SK-N-SH treated with all-trans-retinoic acid at 6 μM for 48 hours (cell line): ENCODE measurements at regions not wholly inside any gene's neighbourhood (a gene's known extent, or its start where the extent isn't known, plus 50 kb on each side); places are given as distances from the start of the nearest gene placed in this dataset.
A peak's percentile ranks its signal among the peaks of the same experiment; 100 is the strongest.

Experiments used
- ATAC-seq: fragments of 200-7000 bp; cut with Tn5 transposase; 3 replicates; pipeline ENCODE4 v1.9.1; 2020; ENCODE audit warnings: mild to moderate bottlenecking, moderate library complexity
- ARNTL ChIP-seq: fragments of 450-650 bp; formaldehyde crosslinking; IDR thresholded peaks from 2 replicates; pipeline ENCODE4 v1.5.0; 2020; ENCODE audit warnings: low read depth, mild to moderate bottlenecking, moderate library complexity, borderline replicate concordance
- BACH2 ChIP-seq: fragments of 250-450 bp; sonication (Bioruptor Pico); IDR thresholded peaks from 2 replicates; pipeline ENCODE4 v1.9.0; 2021; ENCODE audit warnings: mild to moderate bottlenecking, borderline replicate concordance
- CSDC2 ChIP-seq: fragments of 250-450 bp; sonication (Bioruptor Pico); IDR thresholded peaks from 2 replicates; pipeline ENCODE4 v1.5.0; 2020; ENCODE audit warnings: mild to moderate bottlenecking, moderate library complexity
- OSR1 ChIP-seq: fragments of 250-450 bp; sonication (Bioruptor Pico); IDR thresholded peaks from 2 replicates; pipeline ENCODE4 v1.8.0; 2022; ENCODE audit warnings: moderate library complexity, mild to moderate bottlenecking, inconsistent platforms
- PPARA ChIP-seq: fragments of 250-450 bp; sonication (Bioruptor Pico); IDR thresholded peaks from 2 replicates; pipeline ENCODE4 v1.5.0; 2020; ENCODE audit warnings: mild to moderate bottlenecking, borderline replicate concordance
- RARB ChIP-seq: fragments of 250-450 bp; sonication (Bioruptor Pico); IDR thresholded peaks from 2 replicates; pipeline ENCODE4 v1.8.0; 2021; ENCODE audit warnings: mild to moderate bottlenecking, moderate library complexity
- SNAI2 ChIP-seq: fragments of 250-450 bp; sonication (Bioruptor Pico); IDR thresholded peaks from 2 replicates; pipeline ENCODE4 v1.5.0; 2020; ENCODE audit warnings: mild to moderate bottlenecking, moderate library complexity
- TOX ChIP-seq: fragments of 250-450 bp; sonication (Bioruptor Pico); IDR thresholded peaks from 2 replicates; pipeline ENCODE4 v1.8.0; 2021; ENCODE audit warnings: mild to moderate bottlenecking, moderate library complexity, borderline replicate concordance
- ZC3H10 ChIP-seq: fragments of 250-450 bp; sonication (Bioruptor Pico); IDR thresholded peaks from 2 replicates; pipeline ENCODE4 v1.5.1; 2021; ENCODE audit warnings: mild to moderate bottlenecking, moderate library complexity
- ZFP3 ChIP-seq: fragments of 250-450 bp; sonication (Bioruptor Pico); IDR thresholded peaks from 2 replicates; pipeline ENCODE4 v1.5.0; 2020; ENCODE audit warnings: mild to moderate bottlenecking, moderate library complexity
- ZFP30 ChIP-seq: fragments of 450-650 bp; formaldehyde crosslinking; IDR thresholded peaks from 2 replicates; pipeline ENCODE4 v1.5.0; 2022; ENCODE audit warnings: mild to moderate bottlenecking, moderate library complexity
- ZNF70 ChIP-seq: fragments of 450-650 bp; formaldehyde crosslinking; IDR thresholded peaks from 2 replicates; pipeline ENCODE4 v1.5.0; 2020; ENCODE audit warnings: mild to moderate bottlenecking, moderate library complexity
- ZNF8 ChIP-seq: fragments of 450-650 bp; formaldehyde crosslinking; IDR thresholded peaks from 2 replicates; pipeline ENCODE4 v1.5.0; 2020; ENCODE audit warnings: mild to moderate bottlenecking, moderate library complexity
- TF ChIP-seq, protein P1 (sequence below): fragments of 250-450 bp; sonication (Bioruptor Pico); IDR thresholded peaks from 2 replicates; pipeline ENCODE4 v1.5.1; 2020; ENCODE audit warnings: low read depth, mild to moderate bottlenecking, moderate library complexity
- TF ChIP-seq, protein P2 (sequence below): fragments of 250-450 bp; sonication (Bioruptor Pico); IDR thresholded peaks from 2 replicates; pipeline ENCODE4 v1.5.1; 2021; ENCODE audit warnings: mild to moderate bottlenecking, moderate library complexity
- TF ChIP-seq, protein P3 (sequence below): fragments of 250-450 bp; sonication (Bioruptor Pico); IDR thresholded peaks from 2 replicates; pipeline ENCODE4 v1.8.0; 2020; ENCODE audit warnings: mild to moderate bottlenecking, moderate library complexity, borderline replicate concordance
- TF ChIP-seq, protein P4 (sequence below): fragments of 250-450 bp; sonication (Bioruptor Pico); IDR thresholded peaks from 2 replicates; pipeline ENCODE4 v1.5.0; 2020; ENCODE audit warnings: mild to moderate bottlenecking, moderate library complexity
- TF ChIP-seq, protein P5 (sequence below): fragments of 250-450 bp; sonication (Bioruptor Pico); IDR thresholded peaks from 2 replicates; pipeline ENCODE4 v1.8.0; 2021; ENCODE audit warnings: low read depth, mild to moderate bottlenecking, moderate library complexity, borderline replicate concordance

DNA sequence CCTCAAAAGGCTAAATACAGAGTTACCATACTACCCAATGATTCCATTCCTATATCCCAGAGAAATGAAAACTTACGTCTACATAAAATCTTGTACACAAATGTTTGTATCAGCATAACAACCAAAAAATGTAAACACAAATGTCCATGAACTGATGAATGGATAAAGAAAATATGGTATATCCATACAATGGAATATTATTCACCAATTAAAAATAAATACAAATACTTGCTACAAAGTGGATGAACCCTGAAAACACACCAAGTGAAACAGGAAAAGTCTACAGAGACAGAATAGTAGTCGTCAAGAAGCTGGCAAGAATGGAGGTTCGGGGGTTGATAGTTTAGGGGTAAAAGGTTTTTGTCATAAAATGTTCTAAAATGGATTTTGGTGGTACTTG, 54.0 kb upstream of the ANKRD28 start:
- peak; percentile 98 for TF ChIP-seq ZNF8 (CRISPR knock-in tag)
- no peak for TF ChIP-seq CSDC2
- TF ChIP-seq BACH2 (CRISPR knock-in tag) = no peak
- no peak for TF ChIP-seq RARB (CRISPR knock-in tag)
- TF ChIP-seq, protein P1, sequence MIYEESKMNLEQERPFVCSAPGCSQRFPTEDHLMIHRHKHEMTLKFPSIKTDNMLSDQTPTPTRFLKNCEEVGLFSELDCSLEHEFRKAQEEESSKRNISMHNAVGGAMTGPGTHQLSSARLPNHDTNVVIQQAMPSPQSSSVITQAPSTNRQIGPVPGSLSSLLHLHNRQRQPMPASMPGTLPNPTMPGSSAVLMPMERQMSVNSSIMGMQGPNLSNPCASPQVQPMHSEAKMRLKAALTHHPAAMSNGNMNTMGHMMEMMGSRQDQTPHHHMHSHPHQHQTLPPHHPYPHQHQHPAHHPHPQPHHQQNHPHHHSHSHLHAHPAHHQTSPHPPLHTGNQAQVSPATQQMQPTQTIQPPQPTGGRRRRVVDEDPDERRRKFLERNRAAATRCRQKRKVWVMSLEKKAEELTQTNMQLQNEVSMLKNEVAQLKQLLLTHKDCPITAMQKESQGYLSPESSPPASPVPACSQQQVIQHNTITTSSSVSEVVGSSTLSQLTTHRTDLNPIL (CRISPR knock-in tag) = no peak
- TF ChIP-seq PPARA (CRISPR knock-in tag) = no peak
- no peak for TF ChIP-seq OSR1
- TF ChIP-seq TOX (CRISPR knock-in tag) = no peak
- TF ChIP-seq, all 23 proteins: peak for 1
- no peak for ATAC-seq

DNA sequence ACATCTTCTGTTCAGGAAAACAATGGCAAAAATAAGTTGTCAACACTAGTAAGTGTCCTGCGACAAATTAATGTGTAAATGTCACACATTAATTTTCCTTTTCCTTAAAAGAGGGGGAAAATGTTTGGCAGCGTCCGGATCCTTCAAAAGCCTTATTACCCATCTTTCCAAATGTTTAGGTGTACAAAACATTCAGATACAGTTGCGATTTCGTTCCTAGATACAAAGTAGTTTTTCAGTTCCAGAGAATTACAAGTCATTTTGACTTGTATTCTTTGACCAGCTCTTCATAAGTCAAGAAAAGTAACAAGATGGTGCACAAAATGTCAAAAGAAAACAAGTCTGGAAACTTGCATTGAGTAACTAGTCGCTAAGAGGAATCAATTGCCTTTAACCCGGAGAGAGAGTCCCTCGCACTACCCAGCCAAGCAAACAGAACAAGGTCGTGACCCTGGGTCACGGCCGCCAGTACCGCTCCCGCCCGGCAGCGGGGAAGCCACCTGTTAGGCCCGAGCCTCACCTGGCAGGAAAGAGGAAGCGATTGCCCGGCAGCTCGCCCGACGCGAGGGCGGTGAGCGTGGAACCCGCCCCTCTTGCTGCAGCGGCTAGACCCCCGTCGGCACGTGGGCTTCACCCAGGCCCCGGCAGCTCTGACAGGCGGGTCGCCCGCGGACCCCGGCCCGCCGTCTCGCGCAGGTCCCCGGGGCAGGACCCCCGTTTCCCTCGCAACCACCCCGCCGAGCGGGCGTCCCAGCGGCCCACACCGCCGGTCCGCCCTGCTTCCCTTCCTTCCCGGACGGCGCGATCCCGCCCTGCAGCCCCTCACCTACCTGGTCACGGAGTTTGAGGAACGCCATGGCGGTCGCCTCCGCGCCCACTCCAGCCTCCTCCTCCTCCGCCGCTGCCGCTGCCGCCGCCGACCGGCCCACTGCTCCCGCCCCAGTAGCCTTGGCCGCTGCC, 61.0 kb upstream of the ANKRD28 start:
- TF ChIP-seq ZFP30 (no peak), PPARA (CRISPR knock-in tag) (no peak), ARNTL (CRISPR knock-in tag) (no peak), BACH2 (CRISPR knock-in tag) (no peak), ZNF8 (CRISPR knock-in tag) (no peak), CSDC2 (no peak), TOX (CRISPR knock-in tag) (no peak), ZC3H10 (CRISPR knock-in tag) (no peak), SNAI2 (CRISPR knock-in tag) (no peak), ZFP3 (CRISPR knock-in tag) (no peak), ZNF70 (CRISPR knock-in tag) (no peak)
- TF ChIP-seq, protein P2, sequence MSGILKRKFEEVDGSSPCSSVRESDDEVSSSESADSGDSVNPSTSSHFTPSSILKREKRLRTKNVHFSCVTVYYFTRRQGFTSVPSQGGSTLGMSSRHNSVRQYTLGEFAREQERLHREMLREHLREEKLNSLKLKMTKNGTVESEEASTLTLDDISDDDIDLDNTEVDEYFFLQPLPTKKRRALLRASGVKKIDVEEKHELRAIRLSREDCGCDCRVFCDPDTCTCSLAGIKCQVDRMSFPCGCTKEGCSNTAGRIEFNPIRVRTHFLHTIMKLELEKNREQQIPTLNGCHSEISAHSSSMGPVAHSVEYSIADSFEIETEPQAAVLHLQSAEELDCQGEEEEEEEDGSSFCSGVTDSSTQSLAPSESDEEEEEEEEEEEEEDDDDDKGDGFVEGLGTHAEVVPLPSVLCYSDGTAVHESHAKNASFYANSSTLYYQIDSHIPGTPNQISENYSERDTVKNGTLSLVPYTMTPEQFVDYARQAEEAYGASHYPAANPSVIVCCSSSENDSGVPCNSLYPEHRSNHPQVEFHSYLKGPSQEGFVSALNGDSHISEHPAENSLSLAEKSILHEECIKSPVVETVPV = no peak
- TF ChIP-seq, protein P1 (CRISPR knock-in tag) = no peak
- TF ChIP-seq, protein P3, sequence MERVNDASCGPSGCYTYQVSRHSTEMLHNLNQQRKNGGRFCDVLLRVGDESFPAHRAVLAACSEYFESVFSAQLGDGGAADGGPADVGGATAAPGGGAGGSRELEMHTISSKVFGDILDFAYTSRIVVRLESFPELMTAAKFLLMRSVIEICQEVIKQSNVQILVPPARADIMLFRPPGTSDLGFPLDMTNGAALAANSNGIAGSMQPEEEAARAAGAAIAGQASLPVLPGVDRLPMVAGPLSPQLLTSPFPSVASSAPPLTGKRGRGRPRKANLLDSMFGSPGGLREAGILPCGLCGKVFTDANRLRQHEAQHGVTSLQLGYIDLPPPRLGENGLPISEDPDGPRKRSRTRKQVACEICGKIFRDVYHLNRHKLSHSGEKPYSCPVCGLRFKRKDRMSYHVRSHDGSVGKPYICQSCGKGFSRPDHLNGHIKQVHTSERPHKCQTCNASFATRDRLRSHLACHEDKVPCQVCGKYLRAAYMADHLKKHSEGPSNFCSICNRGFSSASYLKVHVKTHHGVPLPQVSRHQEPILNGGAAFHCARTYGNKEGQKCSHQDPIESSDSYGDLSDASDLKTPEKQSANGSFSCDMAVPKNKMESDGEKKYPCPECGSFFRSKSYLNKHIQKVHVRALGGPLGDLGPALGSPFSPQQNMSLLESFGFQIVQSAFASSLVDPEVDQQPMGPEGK = no peak
- TF ChIP-seq, protein P4, sequence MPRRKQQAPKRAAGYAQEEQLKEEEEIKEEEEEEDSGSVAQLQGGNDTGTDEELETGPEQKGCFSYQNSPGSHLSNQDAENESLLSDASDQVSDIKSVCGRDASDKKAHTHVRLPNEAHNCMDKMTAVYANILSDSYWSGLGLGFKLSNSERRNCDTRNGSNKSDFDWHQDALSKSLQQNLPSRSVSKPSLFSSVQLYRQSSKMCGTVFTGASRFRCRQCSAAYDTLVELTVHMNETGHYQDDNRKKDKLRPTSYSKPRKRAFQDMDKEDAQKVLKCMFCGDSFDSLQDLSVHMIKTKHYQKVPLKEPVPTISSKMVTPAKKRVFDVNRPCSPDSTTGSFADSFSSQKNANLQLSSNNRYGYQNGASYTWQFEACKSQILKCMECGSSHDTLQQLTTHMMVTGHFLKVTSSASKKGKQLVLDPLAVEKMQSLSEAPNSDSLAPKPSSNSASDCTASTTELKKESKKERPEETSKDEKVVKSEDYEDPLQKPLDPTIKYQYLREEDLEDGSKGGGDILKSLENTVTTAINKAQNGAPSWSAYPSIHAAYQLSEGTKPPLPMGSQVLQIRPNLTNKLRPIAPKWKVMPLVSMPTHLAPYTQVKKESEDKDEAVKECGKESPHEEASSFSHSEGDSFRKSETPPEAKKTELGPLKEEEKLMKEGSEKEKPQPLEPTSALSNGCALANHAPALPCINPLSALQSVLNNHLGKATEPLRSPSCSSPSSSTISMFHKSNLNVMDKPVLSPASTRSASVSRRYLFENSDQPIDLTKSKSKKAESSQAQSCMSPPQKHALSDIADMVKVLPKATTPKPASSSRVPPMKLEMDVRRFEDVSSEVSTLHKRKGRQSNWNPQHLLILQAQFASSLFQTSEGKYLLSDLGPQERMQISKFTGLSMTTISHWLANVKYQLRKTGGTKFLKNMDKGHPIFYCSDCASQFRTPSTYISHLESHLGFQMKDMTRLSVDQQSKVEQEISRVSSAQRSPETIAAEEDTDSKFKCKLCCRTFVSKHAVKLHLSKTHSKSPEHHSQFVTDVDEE = no peak
- TF ChIP-seq, protein P5, sequence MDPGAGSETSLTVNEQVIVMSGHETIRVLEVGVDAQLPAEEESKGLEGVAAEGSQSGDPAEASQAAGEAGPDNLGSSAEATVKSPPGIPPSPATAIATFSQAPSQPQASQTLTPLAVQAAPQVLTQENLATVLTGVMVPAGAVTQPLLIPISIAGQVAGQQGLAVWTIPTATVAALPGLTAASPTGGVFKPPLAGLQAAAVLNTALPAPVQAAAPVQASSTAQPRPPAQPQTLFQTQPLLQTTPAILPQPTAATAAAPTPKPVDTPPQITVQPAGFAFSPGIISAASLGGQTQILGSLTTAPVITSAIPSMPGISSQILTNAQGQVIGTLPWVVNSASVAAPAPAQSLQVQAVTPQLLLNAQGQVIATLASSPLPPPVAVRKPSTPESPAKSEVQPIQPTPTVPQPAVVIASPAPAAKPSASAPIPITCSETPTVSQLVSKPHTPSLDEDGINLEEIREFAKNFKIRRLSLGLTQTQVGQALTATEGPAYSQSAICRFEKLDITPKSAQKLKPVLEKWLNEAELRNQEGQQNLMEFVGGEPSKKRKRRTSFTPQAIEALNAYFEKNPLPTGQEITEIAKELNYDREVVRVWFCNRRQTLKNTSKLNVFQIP (CRISPR knock-in tag) = no peak
- no peak for ATAC-seq
